A673 (cell line): ENCODE measurements at regions not wholly inside any gene's neighbourhood (a gene's known extent, or its start where the extent isn't known, plus 50 kb on each side); places are given as distances from the start of the nearest gene placed in this dataset.

Source experiments
- CTCF ChIP-seq: fragments of 300-800, 200-600 bp; sonication (generic); conservative IDR thresholded peaks from 2 replicates; pipeline ENCODE4 v1.5.1; 2017; ENCODE audit warnings: low read depth, mild to moderate bottlenecking, antibody characterized with exemption, low read length, moderate library complexity, mixed read lengths
- EZH2 ChIP-seq: fragments of 200-600 bp; sonication (generic); IDR thresholded peaks from 2 replicates; pipeline ENCODE4 v1.6.1; 2017; ENCODE audit warnings: borderline replicate concordance, low read depth, mild to moderate bottlenecking, mixed read lengths, antibody characterized with exemption, low read length; ENCODE audit not compliant: poor library complexity, severe bottlenecking

DNA sequence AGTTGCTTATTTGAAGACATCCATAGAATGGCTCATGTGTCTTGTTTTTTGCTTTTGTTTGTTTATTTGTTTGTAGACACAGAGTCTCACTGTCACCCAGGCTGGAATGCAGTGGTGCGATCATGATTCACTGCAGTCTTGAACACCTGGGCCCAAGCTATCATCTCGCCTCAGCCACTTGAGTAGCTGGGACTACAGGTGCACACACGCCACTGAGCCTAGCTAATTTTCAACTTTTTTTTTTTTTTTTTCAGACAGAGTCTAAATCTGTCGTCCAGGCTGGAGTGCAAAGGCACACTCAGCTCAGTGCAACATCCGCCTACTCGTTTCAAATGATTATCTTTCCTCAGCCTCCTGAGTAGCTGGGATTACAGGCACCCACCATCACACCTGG lies 83.3 kb upstream of the KLF6 start:
- TF ChIP-seq CTCF (no peak), EZH2 (no peak)
